ENCODE measurements at regions not wholly inside any gene's neighbourhood (a gene's known extent, or its start where the extent isn't known, plus 50 kb on each side); places are given as distances from the start of the nearest gene placed in this dataset.
"Not testable (repeated sequence)": the region's sequence is repeated elsewhere in the genome, so short reads cannot be mapped to it uniquely, and the experiment has no call there.

DNA sequence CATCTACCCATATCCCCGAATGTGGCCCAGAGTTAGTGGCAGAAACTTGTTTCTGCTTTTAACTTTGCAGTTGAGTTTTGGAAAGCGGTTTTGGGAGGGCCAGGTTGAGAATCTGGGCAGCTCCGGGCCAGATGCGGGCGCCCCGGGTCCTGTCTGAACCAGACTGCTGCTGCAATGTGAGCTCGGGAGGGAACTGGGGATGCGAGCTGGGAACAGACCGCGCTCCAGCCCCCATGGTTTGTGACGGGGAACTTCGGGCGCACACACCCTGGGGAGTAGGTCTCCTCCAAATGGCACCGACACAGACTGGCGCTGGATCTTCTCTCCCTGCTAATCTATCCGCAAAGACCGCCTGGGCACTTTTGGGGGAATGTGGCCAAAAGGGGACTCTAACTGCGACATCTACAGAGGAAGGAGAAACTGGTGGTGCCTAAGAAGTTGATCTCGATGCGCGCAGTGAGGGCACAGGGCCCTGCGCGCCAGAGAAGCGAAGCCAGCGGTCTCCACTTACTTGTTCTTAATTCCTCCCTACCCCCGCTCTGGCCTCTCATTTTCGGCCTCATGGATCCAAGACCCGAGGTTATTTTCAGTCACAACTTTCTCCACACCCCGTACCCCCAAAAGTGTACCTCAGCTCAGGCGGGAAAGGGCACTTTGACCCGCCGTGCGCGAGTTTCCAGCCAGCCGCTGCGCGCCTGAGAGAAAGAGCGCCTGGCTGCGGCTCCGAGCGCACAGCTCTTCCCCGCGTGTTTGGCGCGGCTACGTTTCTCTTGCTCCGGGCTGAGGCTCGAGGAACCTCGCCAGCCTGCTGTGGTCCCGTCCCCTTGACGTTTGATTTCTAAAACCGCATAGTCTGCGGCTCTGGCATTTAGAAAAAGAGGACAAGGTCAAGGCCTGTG lies 411.0 kb upstream of the ESRRG start:
- Histone ChIP-seq H3K27me3 (ENCODE audit: control insufficient read depth, insufficient read depth, low read length) (peaks cover 20% of the 10 kb centered on the region), H2AFZ (ENCODE audit: low read length) (no peak overlapping the region)

DNA sequence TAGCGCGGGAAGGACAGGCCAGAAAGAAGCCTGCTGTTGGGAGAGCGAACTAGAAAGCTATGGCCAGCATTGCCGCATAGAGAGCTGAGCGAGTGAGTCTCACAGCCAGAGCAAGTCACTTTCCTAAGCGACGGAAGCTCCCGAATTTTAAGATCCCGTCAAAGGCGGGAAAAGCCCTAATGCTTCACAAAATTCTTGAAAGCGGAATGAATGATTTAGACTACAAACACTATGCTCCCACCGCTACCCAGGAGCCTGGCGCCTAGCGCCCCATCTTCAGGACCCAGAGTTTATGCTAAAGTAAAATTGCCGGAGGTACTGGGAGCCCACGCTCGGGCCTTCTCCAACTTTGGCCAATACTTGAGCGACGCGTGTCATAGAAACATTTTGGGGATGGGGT lies 409.9 kb upstream of the ESRRG start:
- Histone ChIP-seq H3K4me2 (ENCODE audit: extremely low read depth, insufficient read depth, low read length) (no peak overlapping the region), H3K4me3 (replicated peaks in 1 of 4; ENCODE audit: control extremely low read depth in 1 of 4, insufficient read depth in 1 of 4, low read depth in 3 of 4, low read length in 4 of 4) (no peak overlapping the region), H3K4me1 (ENCODE audit: control insufficient read depth, extremely low read depth, insufficient read depth, low read length) (no peaks in the 10 kb centered on the region), H3K27ac (ENCODE audit: insufficient read depth, low read length) (no peak overlapping the region), H2AFZ (ENCODE audit: low read length) (no peak overlapping the region), H4K20me1 (ENCODE audit: control insufficient read depth, extremely low read depth, insufficient read depth, low read length) (no peaks in the 10 kb centered on the region), H3K9me3 (ENCODE audit: control insufficient read depth, insufficient read depth, low read depth, low read length) (no peaks in the 10 kb centered on the region), H3K27me3 (ENCODE audit: control insufficient read depth, insufficient read depth, low read length) (peaks cover 17% of the 10 kb centered on the region), H3K79me2 (ENCODE audit: control insufficient read depth, insufficient read depth, low read length) (no peaks in the 10 kb centered on the region), H3K36me3 (ENCODE audit: control insufficient read depth, insufficient read depth, low read length) (no peaks in the 10 kb centered on the region), H3K9ac (ENCODE audit: insufficient read depth, low read length) (no peak overlapping the region)
- DNase-seq (ENCODE audit: low read depth in 2 of 2) = no peak
- TF ChIP-seq, protein P1, sequence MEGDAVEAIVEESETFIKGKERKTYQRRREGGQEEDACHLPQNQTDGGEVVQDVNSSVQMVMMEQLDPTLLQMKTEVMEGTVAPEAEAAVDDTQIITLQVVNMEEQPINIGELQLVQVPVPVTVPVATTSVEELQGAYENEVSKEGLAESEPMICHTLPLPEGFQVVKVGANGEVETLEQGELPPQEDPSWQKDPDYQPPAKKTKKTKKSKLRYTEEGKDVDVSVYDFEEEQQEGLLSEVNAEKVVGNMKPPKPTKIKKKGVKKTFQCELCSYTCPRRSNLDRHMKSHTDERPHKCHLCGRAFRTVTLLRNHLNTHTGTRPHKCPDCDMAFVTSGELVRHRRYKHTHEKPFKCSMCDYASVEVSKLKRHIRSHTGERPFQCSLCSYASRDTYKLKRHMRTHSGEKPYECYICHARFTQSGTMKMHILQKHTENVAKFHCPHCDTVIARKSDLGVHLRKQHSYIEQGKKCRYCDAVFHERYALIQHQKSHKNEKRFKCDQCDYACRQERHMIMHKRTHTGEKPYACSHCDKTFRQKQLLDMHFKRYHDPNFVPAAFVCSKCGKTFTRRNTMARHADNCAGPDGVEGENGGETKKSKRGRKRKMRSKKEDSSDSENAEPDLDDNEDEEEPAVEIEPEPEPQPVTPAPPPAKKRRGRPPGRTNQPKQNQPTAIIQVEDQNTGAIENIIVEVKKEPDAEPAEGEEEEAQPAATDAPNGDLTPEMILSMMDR (conservative IDR thresholded peaks at IDR 0.05 in 1 of 2, IDR thresholded peaks at IDR 0.05 in 1 of 2; ENCODE audit: low read depth in 1 of 2, low read length in 2 of 2) = no peak
- no peak for TF ChIP-seq EZH2 (IDR thresholded peaks at IDR 0.05; ENCODE audit: low read length, missing control alignments)

More for the DNA sequence above, 411.0 kb upstream of the ESRRG start:
- Histone ChIP-seq H3K4me2 (ENCODE audit: extremely low read depth, insufficient read depth, low read length) (peak overlapping the region; percentile 85), H3K9ac (ENCODE audit: insufficient read depth, low read length) (no peak overlapping the region), H3K79me2 (ENCODE audit: control insufficient read depth, insufficient read depth, low read length) (no peaks in the 10 kb centered on the region), H3K36me3 (ENCODE audit: control insufficient read depth, insufficient read depth, low read length) (no peaks in the 10 kb centered on the region), H4K20me1 (ENCODE audit: control insufficient read depth, extremely low read depth, insufficient read depth, low read length) (no peaks in the 10 kb centered on the region), H3K4me1 (ENCODE audit: control insufficient read depth, extremely low read depth, insufficient read depth, low read length) (no peaks in the 10 kb centered on the region), H3K9me3 (ENCODE audit: control insufficient read depth, insufficient read depth, low read depth, low read length) (no peaks in the 10 kb centered on the region), H3K27ac (ENCODE audit: insufficient read depth, low read length) (no peak overlapping the region), H3K4me3 (replicated peaks in 1 of 4; ENCODE audit: control extremely low read depth in 1 of 4, insufficient read depth in 1 of 4, low read depth in 3 of 4, low read length in 4 of 4) (peak overlapping the region in 3 of 4 experiments; percentile 14 to 59 (median 56))
- peak; percentile 35 to 53 for DNase-seq (ENCODE audit: low read depth in 2 of 2)
- TF ChIP-seq, protein P1 (conservative IDR thresholded peaks at IDR 0.05 in 1 of 2, IDR thresholded peaks at IDR 0.05 in 1 of 2; ENCODE audit: low read depth in 1 of 2, low read length in 2 of 2) = no peak
- TF ChIP-seq EZH2 (IDR thresholded peaks at IDR 0.05; ENCODE audit: low read length, missing control alignments) = no peak

- not testable (repeated sequence) for H3K27ac ChIP-seq (ENCODE audit: insufficient read depth, low read length)
Measured at GRCh38 chr1:217123340-217123739, 400.1 kb upstream of the ESRRG start.

More at GRCh38 chr1:217123340-217123739, 400.1 kb upstream of the ESRRG start:
- not testable (repeated sequence) for H3K4me3 ChIP-seq (replicated peaks in 1 of 4; ENCODE audit: control extremely low read depth in 1 of 4, insufficient read depth in 1 of 4, low read depth in 3 of 4, low read length in 4 of 4); H3K36me3 ChIP-seq (ENCODE audit: control insufficient read depth, insufficient read depth, low read length); H3K9me3 ChIP-seq (ENCODE audit: control insufficient read depth, insufficient read depth, low read depth, low read length); H3K9ac ChIP-seq (ENCODE audit: insufficient read depth, low read length); H2AFZ ChIP-seq (ENCODE audit: low read length); H3K79me2 ChIP-seq (ENCODE audit: control insufficient read depth, insufficient read depth, low read length); H3K27me3 ChIP-seq (ENCODE audit: control insufficient read depth, insufficient read depth, low read length); DNase-seq (ENCODE audit: low read depth in 2 of 2); H4K20me1 ChIP-seq (ENCODE audit: control insufficient read depth, extremely low read depth, insufficient read depth, low read length); H3K4me2 ChIP-seq (ENCODE audit: extremely low read depth, insufficient read depth, low read length); H3K4me1 ChIP-seq (ENCODE audit: control insufficient read depth, extremely low read depth, insufficient read depth, low read length)

Data from fibroblast of lung (primary cell).